GM12878 (cell line): ENCODE measurements at regions not wholly inside any gene's neighbourhood (a gene's known extent, or its start where the extent isn't known, plus 50 kb on each side); places are given as distances from the start of the nearest gene placed in this dataset.

Experiments
- BCL11A ChIP-seq: IDR thresholded peaks from 2 replicates; pipeline ENCODE4 v1.6.1; 2011; ENCODE audit warnings: low read depth, low read length
- CREB1 ChIP-seq: IDR thresholded peaks from 2 replicates; pipeline ENCODE4 v1.6.1; 2012; ENCODE audit warnings: low read depth, mild to moderate bottlenecking, inconsistent platforms
- EZH2 ChIP-seq: IDR thresholded peaks from 2 replicates; pipeline ENCODE4 v1.6.1; 2012; ENCODE audit warnings: low read depth, mild to moderate bottlenecking, control low read depth, inconsistent platforms, low read length, borderline replicate concordance; ENCODE audit not compliant: control insufficient read depth
- MXI1 ChIP-seq: fragments of 150-350 bp; IDR thresholded peaks from 2 replicates; pipeline ENCODE4 v1.6.1; 2011; ENCODE audit warnings: low read depth, mild to moderate bottlenecking, inconsistent platforms, low read length, improper control_type of control experiment
- POLR2A ChIP-seq: IDR thresholded peaks from 2 replicates; pipeline ENCODE4 v1.6.1; 2011; ENCODE audit warnings: low read depth, mild to moderate bottlenecking, low read length
- TF ChIP-seq, protein P1 (sequence below): IDR thresholded peaks from 2 replicates; pipeline ENCODE4 v1.6.1; 2012; ENCODE audit warnings: low read depth, low read length, improper control_type of control experiment
- TF ChIP-seq, protein P2 (sequence below), 3 experiments: IDR thresholded peaks in 2 of 3; conservative IDR thresholded peaks in 1 of 3; 2 replicates each; pipeline ENCODE4 v1.5.1; 2011; ENCODE audit warnings: low read depth in 3 of 3, low read length in 3 of 3, mild to moderate bottlenecking in 3 of 3, control low read depth in 2 of 3, moderate library complexity in 2 of 3, inconsistent platforms in 1 of 3, mixed read lengths in 1 of 3; ENCODE audit not compliant: control insufficient read depth in 2 of 3, insufficient read depth in 1 of 3; ENCODE audit errors: extremely low read depth in 1 of 3
- TF ChIP-seq, protein P3 (sequence below): IDR thresholded peaks from 2 replicates; pipeline ENCODE4 v1.6.1; 2012; ENCODE audit warnings: mild to moderate bottlenecking, low read depth, low read length
- TF ChIP-seq, protein P4 (sequence below): fragments of 450-650 bp; IDR thresholded peaks from 2 replicates; pipeline ENCODE4 v1.6.1; 2018; ENCODE audit warnings: mild to moderate bottlenecking, low read depth, moderate library complexity; ENCODE audit not compliant: partially characterized antibody
- TF ChIP-seq, protein P5 (sequence below): IDR thresholded peaks from 2 replicates; pipeline ENCODE4 v1.6.1; 2011; ENCODE audit warnings: borderline replicate concordance, low read depth, mild to moderate bottlenecking, moderate library complexity, low read length; ENCODE audit not compliant: insufficient read depth, poor library complexity, severe bottlenecking

DNA sequence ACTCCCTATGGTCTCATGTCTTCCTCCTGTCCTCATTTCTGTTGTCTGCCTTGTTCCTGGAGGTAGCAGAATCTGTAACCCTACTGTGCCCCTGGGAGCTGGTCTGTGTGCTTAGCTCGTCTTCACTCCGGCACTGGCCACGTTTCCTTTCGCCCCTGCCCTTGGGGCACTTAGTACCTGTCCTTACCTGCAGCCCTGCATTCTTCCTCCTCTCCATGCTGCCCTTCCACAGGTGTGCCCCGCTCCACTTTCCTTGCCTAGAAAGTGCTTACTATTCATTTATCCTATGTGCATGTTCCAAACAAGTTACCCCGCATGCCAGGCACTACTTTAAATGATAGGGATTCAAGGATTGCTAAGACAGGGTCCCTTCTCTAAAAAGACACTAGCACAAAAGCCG is 199.9 kb upstream of the ZMIZ1 start:
- TF ChIP-seq, protein P1, sequence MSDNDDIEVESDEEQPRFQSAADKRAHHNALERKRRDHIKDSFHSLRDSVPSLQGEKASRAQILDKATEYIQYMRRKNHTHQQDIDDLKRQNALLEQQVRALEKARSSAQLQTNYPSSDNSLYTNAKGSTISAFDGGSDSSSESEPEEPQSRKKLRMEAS, result no peak
- TF ChIP-seq, protein P2, sequence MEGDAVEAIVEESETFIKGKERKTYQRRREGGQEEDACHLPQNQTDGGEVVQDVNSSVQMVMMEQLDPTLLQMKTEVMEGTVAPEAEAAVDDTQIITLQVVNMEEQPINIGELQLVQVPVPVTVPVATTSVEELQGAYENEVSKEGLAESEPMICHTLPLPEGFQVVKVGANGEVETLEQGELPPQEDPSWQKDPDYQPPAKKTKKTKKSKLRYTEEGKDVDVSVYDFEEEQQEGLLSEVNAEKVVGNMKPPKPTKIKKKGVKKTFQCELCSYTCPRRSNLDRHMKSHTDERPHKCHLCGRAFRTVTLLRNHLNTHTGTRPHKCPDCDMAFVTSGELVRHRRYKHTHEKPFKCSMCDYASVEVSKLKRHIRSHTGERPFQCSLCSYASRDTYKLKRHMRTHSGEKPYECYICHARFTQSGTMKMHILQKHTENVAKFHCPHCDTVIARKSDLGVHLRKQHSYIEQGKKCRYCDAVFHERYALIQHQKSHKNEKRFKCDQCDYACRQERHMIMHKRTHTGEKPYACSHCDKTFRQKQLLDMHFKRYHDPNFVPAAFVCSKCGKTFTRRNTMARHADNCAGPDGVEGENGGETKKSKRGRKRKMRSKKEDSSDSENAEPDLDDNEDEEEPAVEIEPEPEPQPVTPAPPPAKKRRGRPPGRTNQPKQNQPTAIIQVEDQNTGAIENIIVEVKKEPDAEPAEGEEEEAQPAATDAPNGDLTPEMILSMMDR (IDR thresholded peaks at IDR 0.05 in 2 of 3, conservative IDR thresholded peaks at IDR 0.05 in 1 of 3; ENCODE audit: control insufficient read depth in 2 of 3, extremely low read depth in 1 of 3, insufficient read depth in 1 of 3, low read depth in 3 of 3, low read length in 3 of 3), result no peak
- TF ChIP-seq, protein P3, sequence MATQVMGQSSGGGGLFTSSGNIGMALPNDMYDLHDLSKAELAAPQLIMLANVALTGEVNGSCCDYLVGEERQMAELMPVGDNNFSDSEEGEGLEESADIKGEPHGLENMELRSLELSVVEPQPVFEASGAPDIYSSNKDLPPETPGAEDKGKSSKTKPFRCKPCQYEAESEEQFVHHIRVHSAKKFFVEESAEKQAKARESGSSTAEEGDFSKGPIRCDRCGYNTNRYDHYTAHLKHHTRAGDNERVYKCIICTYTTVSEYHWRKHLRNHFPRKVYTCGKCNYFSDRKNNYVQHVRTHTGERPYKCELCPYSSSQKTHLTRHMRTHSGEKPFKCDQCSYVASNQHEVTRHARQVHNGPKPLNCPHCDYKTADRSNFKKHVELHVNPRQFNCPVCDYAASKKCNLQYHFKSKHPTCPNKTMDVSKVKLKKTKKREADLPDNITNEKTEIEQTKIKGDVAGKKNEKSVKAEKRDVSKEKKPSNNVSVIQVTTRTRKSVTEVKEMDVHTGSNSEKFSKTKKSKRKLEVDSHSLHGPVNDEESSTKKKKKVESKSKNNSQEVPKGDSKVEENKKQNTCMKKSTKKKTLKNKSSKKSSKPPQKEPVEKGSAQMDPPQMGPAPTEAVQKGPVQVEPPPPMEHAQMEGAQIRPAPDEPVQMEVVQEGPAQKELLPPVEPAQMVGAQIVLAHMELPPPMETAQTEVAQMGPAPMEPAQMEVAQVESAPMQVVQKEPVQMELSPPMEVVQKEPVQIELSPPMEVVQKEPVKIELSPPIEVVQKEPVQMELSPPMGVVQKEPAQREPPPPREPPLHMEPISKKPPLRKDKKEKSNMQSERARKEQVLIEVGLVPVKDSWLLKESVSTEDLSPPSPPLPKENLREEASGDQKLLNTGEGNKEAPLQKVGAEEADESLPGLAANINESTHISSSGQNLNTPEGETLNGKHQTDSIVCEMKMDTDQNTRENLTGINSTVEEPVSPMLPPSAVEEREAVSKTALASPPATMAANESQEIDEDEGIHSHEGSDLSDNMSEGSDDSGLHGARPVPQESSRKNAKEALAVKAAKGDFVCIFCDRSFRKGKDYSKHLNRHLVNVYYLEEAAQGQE, result no peak
- TF ChIP-seq MXI1 (no peak), POLR2A (no peak), BCL11A (no peak), CREB1 (no peak), EZH2 (no peak)
- TF ChIP-seq, protein P4, sequence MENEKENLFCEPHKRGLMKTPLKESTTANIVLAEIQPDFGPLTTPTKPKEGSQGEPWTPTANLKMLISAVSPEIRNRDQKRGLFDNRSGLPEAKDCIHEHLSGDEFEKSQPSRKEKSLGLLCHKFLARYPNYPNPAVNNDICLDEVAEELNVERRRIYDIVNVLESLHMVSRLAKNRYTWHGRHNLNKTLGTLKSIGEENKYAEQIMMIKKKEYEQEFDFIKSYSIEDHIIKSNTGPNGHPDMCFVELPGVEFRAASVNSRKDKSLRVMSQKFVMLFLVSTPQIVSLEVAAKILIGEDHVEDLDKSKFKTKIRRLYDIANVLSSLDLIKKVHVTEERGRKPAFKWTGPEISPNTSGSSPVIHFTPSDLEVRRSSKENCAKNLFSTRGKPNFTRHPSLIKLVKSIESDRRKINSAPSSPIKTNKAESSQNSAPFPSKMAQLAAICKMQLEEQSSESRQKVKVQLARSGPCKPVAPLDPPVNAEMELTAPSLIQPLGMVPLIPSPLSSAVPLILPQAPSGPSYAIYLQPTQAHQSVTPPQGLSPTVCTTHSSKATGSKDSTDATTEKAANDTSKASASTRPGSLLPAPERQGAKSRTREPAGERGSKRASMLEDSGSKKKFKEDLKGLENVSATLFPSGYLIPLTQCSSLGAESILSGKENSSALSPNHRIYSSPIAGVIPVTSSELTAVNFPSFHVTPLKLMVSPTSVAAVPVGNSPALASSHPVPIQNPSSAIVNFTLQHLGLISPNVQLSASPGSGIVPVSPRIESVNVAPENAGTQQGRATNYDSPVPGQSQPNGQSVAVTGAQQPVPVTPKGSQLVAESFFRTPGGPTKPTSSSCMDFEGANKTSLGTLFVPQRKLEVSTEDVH, result no peak
- TF ChIP-seq, protein P5, sequence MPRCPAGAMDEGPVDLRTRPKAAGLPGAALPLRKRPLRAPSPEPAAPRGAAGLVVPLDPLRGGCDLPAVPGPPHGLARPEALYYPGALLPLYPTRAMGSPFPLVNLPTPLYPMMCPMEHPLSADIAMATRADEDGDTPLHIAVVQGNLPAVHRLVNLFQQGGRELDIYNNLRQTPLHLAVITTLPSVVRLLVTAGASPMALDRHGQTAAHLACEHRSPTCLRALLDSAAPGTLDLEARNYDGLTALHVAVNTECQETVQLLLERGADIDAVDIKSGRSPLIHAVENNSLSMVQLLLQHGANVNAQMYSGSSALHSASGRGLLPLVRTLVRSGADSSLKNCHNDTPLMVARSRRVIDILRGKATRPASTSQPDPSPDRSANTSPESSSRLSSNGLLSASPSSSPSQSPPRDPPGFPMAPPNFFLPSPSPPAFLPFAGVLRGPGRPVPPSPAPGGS, result no peak
